GM18861 (cell line): ENCODE measurements at regions not wholly inside any gene's neighbourhood (a gene's known extent, or its start where the extent isn't known, plus 50 kb on each side); places are given as distances from the start of the nearest gene placed in this dataset.

Source experiments
- ATAC-seq: cut with Tn5 transposase; IDR thresholded peaks from one replicate; pipeline ENCODE4 v1.9.1; 2021; ENCODE audit not compliant: unreplicated experiment

- ATAC-seq = no peak
Observed at GRCh38 chr4:33171873-33172525, 2451.8 kb downstream of the PCDH7 start.

- no peak for ATAC-seq
Observed at GRCh38 chr4:33176566-33176965, 2456.4 kb downstream of the PCDH7 start.

GRCh38 chr4:33184657-33185290, 2464.6 kb downstream of the PCDH7 start:
- peak; percentile 91 for ATAC-seq

GRCh38 chr4:33187035-33187434, 2466.9 kb downstream of the PCDH7 start:
- ATAC-seq = peak; percentile 52

- no peak for ATAC-seq
Observed at GRCh38 chr4:33188733-33189132, 2468.6 kb downstream of the PCDH7 start.

GRCh38 chr4:33189169-33189568, 2469.0 kb downstream of the PCDH7 start:
- no peak for ATAC-seq

- ATAC-seq = no peak
Observed at GRCh38 chr4:33193109-33193508, 2472.9 kb downstream of the PCDH7 start.

GRCh38 chr4:33200377-33200776, 2480.2 kb downstream of the PCDH7 start:
- no peak for ATAC-seq

GRCh38 chr4:33218238-33218637, 2498.1 kb downstream of the PCDH7 start:
- ATAC-seq = no peak

- ATAC-seq = peak; percentile 66
Observed at GRCh38 chr4:33226133-33226532, 2506.0 kb downstream of the PCDH7 start.

GRCh38 chr4:33226783-33227182, 2506.6 kb downstream of the PCDH7 start:
- no peak for ATAC-seq

GRCh38 chr4:33255094-33255493, 2534.9 kb downstream of the PCDH7 start:
- ATAC-seq = no peak

- no peak for ATAC-seq
Observed at GRCh38 chr4:33255507-33255906, 2535.3 kb downstream of the PCDH7 start.

GRCh38 chr4:33262824-33263223, 2542.7 kb downstream of the PCDH7 start:
- no peak for ATAC-seq

GRCh38 chr4:33268776-33269175, 2548.6 kb downstream of the PCDH7 start:
- no peak for ATAC-seq

- ATAC-seq = no peak
Observed at GRCh38 chr4:33270403-33270802, 2550.2 kb downstream of the PCDH7 start.

GRCh38 chr4:33272722-33273121, 2552.6 kb downstream of the PCDH7 start:
- ATAC-seq = no peak

- ATAC-seq = no peak
Observed at GRCh38 chr4:33283818-33284217, 2563.6 kb downstream of the PCDH7 start.

GRCh38 chr4:33296876-33297455, 2576.8 kb downstream of the PCDH7 start:
- ATAC-seq = no peak

GRCh38 chr4:33302321-33302720, 2582.2 kb downstream of the PCDH7 start:
- ATAC-seq = no peak

GRCh38 chr4:33306131-33306530, 2586.0 kb downstream of the PCDH7 start:
- no peak for ATAC-seq

GRCh38 chr4:33316033-33316432, 2595.9 kb downstream of the PCDH7 start:
- no peak for ATAC-seq
